HG03520 (cell line): ENCODE measurements at regions not wholly inside any gene's neighbourhood (a gene's known extent, or its start where the extent isn't known, plus 50 kb on each side); places are given as distances from the start of the nearest gene placed in this dataset.
"Not testable (repeated sequence)": the region's sequence is repeated elsewhere in the genome, so short reads cannot be mapped to it uniquely, and the experiment has no call there.

ENCODE experiments used
- ATAC-seq: cut with Tn5 transposase; IDR thresholded peaks from one replicate; pipeline ENCODE4 v1.9.1; 2021; ENCODE audit warnings: mild to moderate bottlenecking, moderate library complexity; ENCODE audit not compliant: unreplicated experiment

DNA sequence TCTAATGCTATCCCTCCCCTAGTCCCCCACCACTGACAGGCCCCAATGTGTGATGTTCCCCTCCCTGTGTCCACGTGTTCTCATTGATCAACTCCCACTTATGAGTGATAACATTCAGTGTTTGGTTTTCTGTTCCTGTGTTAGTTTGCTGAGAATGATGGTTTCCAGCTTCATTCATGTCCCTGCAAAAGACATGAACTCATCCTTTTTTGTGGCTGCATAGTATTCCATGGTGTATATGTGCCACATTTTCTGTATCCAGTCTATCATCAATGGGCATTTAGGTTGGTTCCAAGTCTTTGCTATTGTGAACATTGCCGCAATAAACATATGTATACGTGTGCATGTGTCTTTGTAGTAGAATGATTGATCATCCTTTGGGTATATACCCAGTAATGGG is 153.1 kb downstream of the OR13H1 start:
- ATAC-seq, result not testable (repeated sequence)

GRCh38 chrX:131703646-131704045 is 159.8 kb downstream of the OR13H1 start:
- no peak for ATAC-seq

DNA sequence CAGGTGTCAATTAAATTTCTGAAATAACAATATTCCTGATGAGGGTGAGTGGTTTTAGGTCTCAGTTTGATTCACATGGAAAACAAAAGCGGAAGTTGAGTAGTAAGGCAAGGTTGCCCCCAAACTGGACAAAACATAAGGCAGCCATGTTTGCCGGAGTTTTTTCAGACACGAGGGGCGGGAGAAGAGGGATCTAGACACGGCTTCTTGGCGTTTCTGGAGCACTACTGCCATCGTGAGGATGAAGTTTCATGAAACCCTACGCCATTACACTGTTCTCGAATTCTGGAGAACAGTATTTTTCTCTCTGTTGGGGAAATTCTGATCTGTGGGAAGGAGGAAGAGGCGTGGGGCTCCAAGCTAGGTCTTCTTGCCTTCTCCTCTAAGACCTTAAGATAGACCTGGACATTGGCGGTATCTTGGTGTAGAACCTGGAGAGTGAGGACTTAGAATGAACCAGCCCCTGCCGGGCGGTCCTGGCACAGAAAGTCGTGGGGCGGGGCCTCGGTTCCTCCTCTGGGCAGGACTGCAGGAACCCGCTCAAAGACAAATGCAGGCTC is 160.3 kb downstream of the OR13H1 start:
- peak; percentile 73 for ATAC-seq

- no peak for ATAC-seq
Measured at GRCh38 chrX:131709553-131709952, 165.7 kb downstream of the OR13H1 start.

DNA sequence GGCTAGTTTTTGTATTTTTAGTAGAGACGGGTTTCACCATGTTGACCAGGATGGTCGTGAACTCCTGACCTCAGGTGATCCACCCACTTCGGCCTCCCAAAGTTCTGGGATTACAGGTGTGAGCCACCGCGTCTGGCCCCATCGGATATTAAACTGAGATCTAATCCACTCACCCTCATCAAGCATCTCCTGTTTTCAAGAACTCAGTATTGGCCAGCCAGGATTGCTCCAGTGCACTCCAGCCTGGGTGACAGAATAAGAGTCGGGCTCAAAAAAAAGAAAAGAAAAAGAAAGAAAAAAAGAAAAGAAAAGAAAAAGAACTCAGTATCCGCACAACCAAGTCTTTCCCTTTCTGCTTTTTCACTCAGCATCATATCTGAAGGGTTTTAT is 167.6 kb downstream of the OR13H1 start:
- no peak for ATAC-seq

DNA sequence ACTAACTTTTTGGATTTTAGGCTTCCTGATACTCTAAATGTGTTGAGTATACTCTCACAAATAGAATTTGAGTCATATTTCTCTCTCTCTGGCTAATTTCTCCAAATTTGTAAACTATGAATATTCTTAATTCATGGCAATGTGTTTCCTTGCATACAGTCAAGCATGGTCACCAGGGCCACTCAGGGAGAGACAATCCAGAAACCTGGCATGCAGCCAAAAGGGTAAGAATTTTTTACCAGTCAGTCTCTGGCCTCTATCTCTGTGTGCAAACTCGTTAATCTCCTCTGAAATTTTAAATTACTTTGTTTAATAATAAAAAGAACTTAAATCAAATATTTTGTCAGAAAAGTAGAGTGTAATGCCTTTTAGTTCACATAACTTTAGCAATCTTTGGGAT is 179.8 kb downstream of the OR13H1 start:
- no peak for ATAC-seq

- ATAC-seq, result no peak
Measured at GRCh38 chrX:131724292-131724691, 180.4 kb downstream of the OR13H1 start.

- no peak for ATAC-seq
Measured at GRCh38 chrX:131725001-131725654, 181.3 kb downstream of the OR13H1 start.

GRCh38 chrX:131727778-131728177 is 183.9 kb downstream of the OR13H1 start:
- ATAC-seq, result no peak

GRCh38 chrX:131728295-131729145 is 184.6 kb downstream of the OR13H1 start:
- ATAC-seq, result peak; percentile 70

DNA sequence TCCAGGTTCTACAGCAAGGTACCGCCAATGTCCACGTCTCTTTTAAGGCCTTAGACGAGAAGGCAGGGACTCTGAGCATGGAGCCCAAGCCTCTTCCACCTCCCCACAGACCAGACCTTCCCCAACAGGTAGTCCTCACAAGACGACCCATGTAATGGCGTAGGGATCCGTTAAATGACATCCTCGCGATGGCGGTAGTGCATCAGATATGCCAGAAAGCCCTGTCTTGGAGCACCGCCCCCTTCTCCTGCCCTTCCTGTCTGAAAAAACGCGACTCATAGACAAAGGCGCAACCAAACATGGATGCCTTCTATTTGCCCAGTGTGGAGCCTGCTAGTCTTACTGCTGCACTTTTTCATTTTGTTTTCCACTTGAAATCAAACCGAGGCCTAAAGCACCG is 185.4 kb downstream of the OR13H1 start:
- peak; percentile 53 for ATAC-seq

DNA sequence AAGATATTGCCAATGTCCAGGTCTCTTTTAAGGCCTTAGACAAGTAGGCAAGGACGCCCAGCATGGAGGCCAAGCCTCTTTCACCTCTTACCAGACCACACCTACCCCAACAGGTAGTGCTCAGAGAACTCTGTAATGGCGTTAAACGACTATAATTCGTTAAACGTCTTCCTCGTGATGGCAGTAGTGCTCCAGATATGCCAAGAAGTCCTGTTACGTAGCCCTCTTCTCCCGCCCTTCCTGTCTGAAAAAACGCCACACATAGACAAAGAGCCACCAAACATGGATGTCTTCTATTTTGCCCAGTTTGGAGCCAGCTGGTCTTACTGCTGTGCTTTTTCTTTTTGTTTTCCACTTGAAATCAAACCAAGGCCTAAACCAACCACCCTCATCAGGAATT is 190.7 kb downstream of the OR13H1 start:
- ATAC-seq, result no peak

GRCh38 chrX:131735127-131735526 is 191.3 kb downstream of the OR13H1 start:
- no peak for ATAC-seq

DNA sequence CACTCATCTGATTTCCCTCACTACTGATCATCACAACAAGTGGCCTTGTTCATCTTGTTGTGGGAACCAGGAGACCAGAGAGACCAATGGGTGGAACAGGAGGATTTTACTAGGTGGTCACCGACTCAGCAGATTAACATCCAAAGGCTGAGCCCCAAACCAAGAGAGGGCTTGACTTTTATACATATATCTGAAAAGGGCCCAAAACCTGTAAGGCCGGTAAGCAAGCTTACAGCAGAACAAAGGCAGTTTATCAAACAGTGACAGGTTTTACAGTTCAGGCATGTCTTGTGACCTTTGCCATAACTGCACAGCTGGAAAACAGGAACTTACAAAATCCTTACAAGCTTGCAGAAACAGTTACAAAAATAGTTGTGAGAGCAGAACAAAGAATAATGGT is 195.9 kb downstream of the OR13H1 start:
- ATAC-seq, result no peak

- peak; percentile 56 for ATAC-seq
Measured at GRCh38 chrX:131741103-131741581, 197.3 kb downstream of the OR13H1 start.

- no peak for ATAC-seq
Measured at GRCh38 chrX:131745942-131746489, 202.1 kb downstream of the OR13H1 start.

- ATAC-seq, result no peak
Measured at GRCh38 chrX:131746491-131746968, 202.7 kb downstream of the OR13H1 start.

DNA sequence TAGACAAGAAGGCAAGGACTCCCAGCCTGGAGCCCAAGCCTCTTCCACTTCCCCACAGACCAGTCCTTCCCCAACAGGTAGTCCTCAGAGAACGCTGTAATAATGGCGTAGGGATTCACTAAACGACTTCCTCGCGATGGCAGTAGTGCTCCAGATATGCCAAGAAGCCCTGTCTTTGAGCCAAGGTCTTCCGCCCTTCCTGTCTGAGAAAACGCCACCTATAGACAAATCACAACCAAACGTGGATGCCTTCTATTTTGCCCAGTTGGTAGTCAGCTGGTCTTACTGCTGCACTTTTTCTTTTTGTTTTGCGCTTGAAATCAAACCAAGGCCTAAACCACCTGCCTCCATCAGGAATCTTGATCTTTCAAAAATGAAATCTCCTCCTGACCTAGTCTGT is 203.3 kb downstream of the OR13H1 start:
- peak; percentile 61 for ATAC-seq

- peak; percentile 50 for ATAC-seq
Measured at GRCh38 chrX:131752493-131753198, 208.8 kb downstream of the OR13H1 start.

DNA sequence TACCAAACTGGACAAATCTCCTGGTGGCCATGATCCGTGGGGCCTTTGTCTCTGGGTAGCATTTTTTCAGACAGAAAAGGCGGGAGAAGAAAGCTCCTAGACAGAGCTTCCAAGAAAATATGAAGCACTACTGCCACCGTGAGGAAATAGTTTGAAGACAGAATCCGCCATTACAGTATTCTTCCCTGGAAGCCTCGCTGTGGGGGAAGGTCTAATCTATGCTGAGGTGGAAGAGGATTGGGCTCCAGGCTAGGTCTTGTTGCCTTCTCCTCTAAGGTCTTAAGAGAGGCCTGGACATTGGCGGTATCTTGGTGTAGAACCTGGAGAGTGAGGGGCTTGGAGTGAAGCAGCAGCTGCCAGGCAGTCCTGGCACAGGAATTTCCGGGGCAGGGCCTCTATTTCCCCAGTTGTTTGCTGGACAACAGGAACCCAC is 218.9 kb downstream of the OR13H1 start:
- peak; percentile 58 for ATAC-seq

- ATAC-seq, result peak; percentile 75
Measured at GRCh38 chrX:131763674-131764073, 219.8 kb downstream of the OR13H1 start.
